ENCODE measurements at regions not wholly inside any gene's neighbourhood (a gene's known extent, or its start where the extent isn't known, plus 50 kb on each side); places are given as distances from the start of the nearest gene placed in this dataset.

DNA sequence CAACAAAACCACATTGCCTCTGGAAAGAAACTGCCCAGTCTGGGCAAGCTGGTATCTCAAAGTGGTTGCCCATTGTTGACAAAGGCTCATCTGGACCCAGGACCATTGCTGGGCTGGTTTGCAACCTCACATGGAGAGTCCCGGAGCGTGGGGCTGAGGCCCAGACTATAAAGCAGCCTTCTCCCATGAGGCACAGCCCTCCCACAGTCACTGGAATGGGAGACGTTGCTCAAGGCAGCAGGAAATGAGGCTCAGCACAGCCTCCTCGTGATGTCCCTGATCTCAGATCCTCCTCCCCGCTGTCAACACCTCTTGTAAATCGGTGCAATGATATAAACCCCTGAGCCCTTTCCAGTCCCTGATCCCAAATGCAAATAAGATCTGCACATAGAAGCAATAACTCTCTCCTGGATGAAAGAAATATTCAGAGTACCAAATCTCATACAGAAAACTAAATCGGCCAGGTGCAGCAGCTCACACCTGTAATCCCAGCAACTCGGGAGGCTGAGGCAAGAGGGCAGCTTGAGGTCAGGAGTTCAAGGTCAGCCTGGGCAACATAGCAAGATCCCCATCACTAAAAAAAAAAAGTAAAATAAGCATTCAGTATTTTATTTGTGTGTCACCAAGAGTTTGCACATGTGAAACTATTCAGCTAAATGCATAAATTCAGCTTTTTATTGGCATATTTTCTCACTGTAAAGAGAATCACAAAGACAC, 103.0 kb upstream of the RREB1 start:
- H3K27me3 Mint-ChIP-seq (ENCODE audit: insufficient read depth), result peaks cover 4% of the 10 kb centered on the region
- no peaks in the 10 kb centered on the region for H3K4me1 Mint-ChIP-seq (ENCODE audit: low read depth)
- H3K4me3 Mint-ChIP-seq, result no peak overlapping the region
- no peak overlapping the region for H3K27ac Mint-ChIP-seq
- TF ChIP-seq, protein P1, sequence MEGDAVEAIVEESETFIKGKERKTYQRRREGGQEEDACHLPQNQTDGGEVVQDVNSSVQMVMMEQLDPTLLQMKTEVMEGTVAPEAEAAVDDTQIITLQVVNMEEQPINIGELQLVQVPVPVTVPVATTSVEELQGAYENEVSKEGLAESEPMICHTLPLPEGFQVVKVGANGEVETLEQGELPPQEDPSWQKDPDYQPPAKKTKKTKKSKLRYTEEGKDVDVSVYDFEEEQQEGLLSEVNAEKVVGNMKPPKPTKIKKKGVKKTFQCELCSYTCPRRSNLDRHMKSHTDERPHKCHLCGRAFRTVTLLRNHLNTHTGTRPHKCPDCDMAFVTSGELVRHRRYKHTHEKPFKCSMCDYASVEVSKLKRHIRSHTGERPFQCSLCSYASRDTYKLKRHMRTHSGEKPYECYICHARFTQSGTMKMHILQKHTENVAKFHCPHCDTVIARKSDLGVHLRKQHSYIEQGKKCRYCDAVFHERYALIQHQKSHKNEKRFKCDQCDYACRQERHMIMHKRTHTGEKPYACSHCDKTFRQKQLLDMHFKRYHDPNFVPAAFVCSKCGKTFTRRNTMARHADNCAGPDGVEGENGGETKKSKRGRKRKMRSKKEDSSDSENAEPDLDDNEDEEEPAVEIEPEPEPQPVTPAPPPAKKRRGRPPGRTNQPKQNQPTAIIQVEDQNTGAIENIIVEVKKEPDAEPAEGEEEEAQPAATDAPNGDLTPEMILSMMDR (IDR thresholded peaks at IDR 0.05), result no peak
- H3K9me3 Mint-ChIP-seq, result no peaks in the 10 kb centered on the region
- H3K36me3 Mint-ChIP-seq (ENCODE audit: low read depth), result no peaks in the 10 kb centered on the region
- no peak for DNase-seq

- Mint-ChIP-seq H3K9me3 (no peaks in the 10 kb centered on the region), H3K36me3 (ENCODE audit: low read depth) (no peaks in the 10 kb centered on the region), H3K27ac (no peak overlapping the region), H3K27me3 (ENCODE audit: insufficient read depth) (peaks cover 3% of the 10 kb centered on the region), H3K4me1 (ENCODE audit: low read depth) (no peaks in the 10 kb centered on the region), H3K4me3 (no peak overlapping the region)
- no peak for DNase-seq
- TF ChIP-seq, protein P1 (IDR thresholded peaks at IDR 0.05), result no peak
Measured at GRCh38 chr6:7006515-7007191, 101.1 kb upstream of the RREB1 start.

DNA sequence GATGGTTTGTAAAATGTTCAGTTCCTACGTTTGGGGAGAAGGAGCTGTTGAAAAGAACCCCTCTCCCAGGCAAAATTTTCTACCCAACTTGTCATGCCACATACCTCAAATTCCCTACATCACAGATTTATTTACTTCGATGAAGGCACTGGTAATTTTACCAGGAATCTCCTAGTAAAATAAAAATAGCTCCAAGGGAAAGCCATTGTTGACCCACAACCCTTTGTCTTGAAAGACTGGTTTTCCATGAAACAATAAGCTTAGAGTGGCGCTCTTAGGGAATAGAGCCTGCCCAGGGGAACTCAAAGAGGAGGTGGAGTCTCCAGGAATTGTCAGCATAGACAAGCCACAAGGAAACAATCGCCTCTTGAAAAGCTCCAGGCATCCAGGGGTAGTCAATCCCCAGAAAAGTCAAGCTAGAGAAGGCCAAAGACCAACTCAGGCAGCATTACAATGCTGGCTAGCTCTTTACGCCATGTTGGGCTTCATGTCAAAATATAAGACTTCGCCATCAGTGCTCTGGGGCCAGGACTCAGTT, 99.2 kb upstream of the RREB1 start:
- peaks cover 3% of the 10 kb centered on the region for H3K27me3 Mint-ChIP-seq (ENCODE audit: insufficient read depth)
- no peaks in the 10 kb centered on the region for H3K4me1 Mint-ChIP-seq (ENCODE audit: low read depth)
- no peak overlapping the region for H3K4me3 Mint-ChIP-seq
- TF ChIP-seq, protein P1 (IDR thresholded peaks at IDR 0.05), result no peak
- no peak overlapping the region for H3K27ac Mint-ChIP-seq
- DNase-seq, result no peak
- no peaks in the 10 kb centered on the region for H3K36me3 Mint-ChIP-seq (ENCODE audit: low read depth)
- no peaks in the 10 kb centered on the region for H3K9me3 Mint-ChIP-seq

GRCh38 chr6:7016226-7016625, 91.5 kb upstream of the RREB1 start:
- no peak overlapping the region for H3K27ac Mint-ChIP-seq
- no peaks in the 10 kb centered on the region for H3K9me3 Mint-ChIP-seq
- no peaks in the 10 kb centered on the region for H3K36me3 Mint-ChIP-seq (ENCODE audit: low read depth)
- TF ChIP-seq, protein P1 (IDR thresholded peaks at IDR 0.05), result no peak
- no peaks in the 10 kb centered on the region for H3K4me1 Mint-ChIP-seq (ENCODE audit: low read depth)
- no peak overlapping the region for H3K4me3 Mint-ChIP-seq
- no peak for DNase-seq
- H3K27me3 Mint-ChIP-seq (ENCODE audit: insufficient read depth), result peaks cover 4% of the 10 kb centered on the region

- Mint-ChIP-seq H3K27me3 (ENCODE audit: insufficient read depth) (peaks cover 17% of the 10 kb centered on the region), H3K36me3 (ENCODE audit: low read depth) (no peaks in the 10 kb centered on the region), H3K27ac (no peak overlapping the region), H3K4me3 (no peak overlapping the region), H3K9me3 (no peaks in the 10 kb centered on the region), H3K4me1 (ENCODE audit: low read depth) (no peaks in the 10 kb centered on the region)
- no peak for DNase-seq
- TF ChIP-seq, protein P1 (IDR thresholded peaks at IDR 0.05), result no peak
Measured at GRCh38 chr6:7021301-7021700, 86.5 kb upstream of the RREB1 start.

All from HFFc6 (cell line).